IgD-negative memory B cell (primary cell): ENCODE measurements at regions not wholly inside any gene's neighbourhood (a gene's known extent, or its start where the extent isn't known, plus 50 kb on each side); places are given as distances from the start of the nearest gene placed in this dataset.

Experiments used
- H3K27ac Mint-ChIP-seq, 3 donors: one replicate each; pipeline ENCODE4 v1.8.0; 2020 to 2022; ENCODE audit warnings: mild to moderate bottlenecking in 3 of 3, mixed read lengths in 3 of 3, moderate library complexity in 1 of 3
- H3K27me3 Mint-ChIP-seq: one replicate; pipeline ENCODE4 v1.8.0; 2021; ENCODE audit warnings: mixed read lengths
- H3K36me3 Mint-ChIP-seq: one replicate; pipeline ENCODE4 v1.8.0; 2020; ENCODE audit warnings: mild to moderate bottlenecking, mixed read lengths
- H3K4me1 Mint-ChIP-seq, 3 donors: one replicate each; pipeline ENCODE4 v1.8.0; 2020 to 2022; ENCODE audit warnings: mixed read lengths in 3 of 3, mild to moderate bottlenecking in 1 of 3
- H3K4me3 Mint-ChIP-seq, 4 donors: one replicate each; pipeline ENCODE4 v1.8.0; 2020 to 2022; ENCODE audit warnings: mild to moderate bottlenecking in 4 of 4, mixed read lengths in 4 of 4, moderate library complexity in 3 of 4
- H3K9me3 Mint-ChIP-seq, 3 donors: one replicate each; pipeline ENCODE4 v1.8.0; 2020 to 2021; ENCODE audit warnings: mixed read lengths in 3 of 3, mild to moderate bottlenecking in 1 of 3

- Mint-ChIP-seq H3K27ac (no peak overlapping the region), H3K27me3 (peaks cover 18% of the 10 kb centered on the region), H3K9me3 (peaks cover 0 to 6% (median 0%) of the 10 kb centered on the region in 3 donors), H3K4me1 (peaks cover 0 to 5% (median 0%) of the 10 kb centered on the region in 3 donors), H3K4me3 (no peak overlapping the region), H3K36me3 (no peaks in the 10 kb centered on the region)
Measured at GRCh38 chr17:36747861-36748260, 146.5 kb downstream of the MRM1 start.

- Mint-ChIP-seq H3K27ac (no peak overlapping the region), H3K9me3 (peaks cover 0 to 6% (median 0%) of the 10 kb centered on the region in 3 donors), H3K36me3 (no peaks in the 10 kb centered on the region), H3K4me1 (peaks cover 0 to 5% (median 0%) of the 10 kb centered on the region in 3 donors), H3K4me3 (no peak overlapping the region), H3K27me3 (peaks cover 21% of the 10 kb centered on the region)
Measured at GRCh38 chr17:36748272-36748671, 146.9 kb downstream of the MRM1 start.

GRCh38 chr17:36749493-36749892 lies 148.1 kb downstream of the MRM1 start:
- no peak overlapping the region for H3K4me3 Mint-ChIP-seq
- H3K27me3 Mint-ChIP-seq = peaks cover 21% of the 10 kb centered on the region
- H3K27ac Mint-ChIP-seq = no peak overlapping the region
- no peaks in the 10 kb centered on the region for H3K36me3 Mint-ChIP-seq
- H3K9me3 Mint-ChIP-seq = no peaks in the 10 kb centered on the region
- H3K4me1 Mint-ChIP-seq = peaks cover 0 to 5% (median 0%) of the 10 kb centered on the region in 3 donors

- peaks cover 21% of the 10 kb centered on the region for H3K27me3 Mint-ChIP-seq
- H3K36me3 Mint-ChIP-seq = no peaks in the 10 kb centered on the region
- no peak overlapping the region for H3K4me3 Mint-ChIP-seq
- H3K27ac Mint-ChIP-seq = peak overlapping the region in 1 of 3 donors; percentile 88
- H3K4me1 Mint-ChIP-seq = peaks cover 0 to 5% (median 0%) of the 10 kb centered on the region in 3 donors
- H3K9me3 Mint-ChIP-seq = no peaks in the 10 kb centered on the region
Measured at GRCh38 chr17:36750316-36750885, 149.0 kb downstream of the MRM1 start.

- no peak overlapping the region for H3K27ac Mint-ChIP-seq
- peaks cover 3% of the 10 kb centered on the region for H3K36me3 Mint-ChIP-seq
- H3K4me1 Mint-ChIP-seq = peaks cover 0 to 8% (median 0%) of the 10 kb centered on the region in 3 donors
- H3K9me3 Mint-ChIP-seq = no peaks in the 10 kb centered on the region
- no peak overlapping the region for H3K4me3 Mint-ChIP-seq
- H3K27me3 Mint-ChIP-seq = peaks cover 27% of the 10 kb centered on the region
Measured at GRCh38 chr17:36752096-36752888, 150.9 kb downstream of the MRM1 start.

- H3K27ac Mint-ChIP-seq = peak overlapping the region in 1 of 3 donors; percentile 86
- H3K36me3 Mint-ChIP-seq = peaks cover 3% of the 10 kb centered on the region
- no peaks in the 10 kb centered on the region for H3K9me3 Mint-ChIP-seq
- peaks cover 23% of the 10 kb centered on the region for H3K27me3 Mint-ChIP-seq
- H3K4me1 Mint-ChIP-seq = peaks cover 0 to 4% (median 0%) of the 10 kb centered on the region in 3 donors
- no peak overlapping the region for H3K4me3 Mint-ChIP-seq
Measured at GRCh38 chr17:36755586-36755985, 154.2 kb downstream of the MRM1 start.

- H3K27me3 Mint-ChIP-seq = peaks cover 18% of the 10 kb centered on the region
- H3K4me1 Mint-ChIP-seq = peaks cover 0 to 3% (median 0%) of the 10 kb centered on the region in 3 donors
- H3K9me3 Mint-ChIP-seq = peaks cover 0 to 2% (median 0%) of the 10 kb centered on the region in 3 donors
- H3K36me3 Mint-ChIP-seq = peaks cover 3% of the 10 kb centered on the region
- no peak overlapping the region for H3K4me3 Mint-ChIP-seq
- no peak overlapping the region for H3K27ac Mint-ChIP-seq
Measured at GRCh38 chr17:36756695-36757094, 155.3 kb downstream of the MRM1 start.

GRCh38 chr17:36760425-36760824 lies 159.0 kb downstream of the MRM1 start:
- Mint-ChIP-seq H3K4me1 (peaks cover 0 to 10% (median 3%) of the 10 kb centered on the region in 3 donors), H3K36me3 (peaks cover 3% of the 10 kb centered on the region), H3K9me3 (peaks cover 0 to 2% (median 1%) of the 10 kb centered on the region in 3 donors), H3K27ac (peak overlapping the region in 1 of 3 donors; percentile 54), H3K27me3 (peaks cover 9% of the 10 kb centered on the region), H3K4me3 (no peak overlapping the region)

GRCh38 chr17:36761203-36761950 lies 160.0 kb downstream of the MRM1 start:
- H3K9me3 Mint-ChIP-seq = peaks cover 0 to 2% (median 1%) of the 10 kb centered on the region in 3 donors
- H3K27ac Mint-ChIP-seq = no peak overlapping the region
- H3K4me1 Mint-ChIP-seq = peaks cover 0 to 10% (median 0%) of the 10 kb centered on the region in 3 donors
- H3K4me3 Mint-ChIP-seq = peak overlapping the region in 1 of 4 donors; percentile 0
- H3K36me3 Mint-ChIP-seq = peaks cover 3% of the 10 kb centered on the region
- H3K27me3 Mint-ChIP-seq = peaks cover 7% of the 10 kb centered on the region

- Mint-ChIP-seq H3K27ac (no peak overlapping the region), H3K27me3 (peaks cover 13% of the 10 kb centered on the region), H3K4me1 (peaks cover 0 to 10% (median 1%) of the 10 kb centered on the region in 3 donors), H3K9me3 (peaks cover 0 to 2% (median 1%) of the 10 kb centered on the region in 3 donors), H3K4me3 (no peak overlapping the region), H3K36me3 (no peaks in the 10 kb centered on the region)
Measured at GRCh38 chr17:36765436-36766043, 164.2 kb downstream of the MRM1 start.

- Mint-ChIP-seq H3K36me3 (no peaks in the 10 kb centered on the region), H3K27me3 (peaks cover 16% of the 10 kb centered on the region), H3K9me3 (peaks cover 0 to 1% (median 0%) of the 10 kb centered on the region in 3 donors), H3K27ac (no peak overlapping the region), H3K4me1 (peaks cover 0 to 5% (median 3%) of the 10 kb centered on the region in 3 donors), H3K4me3 (no peak overlapping the region)
Measured at GRCh38 chr17:36768394-36768793, 167.0 kb downstream of the MRM1 start.

- H3K4me3 Mint-ChIP-seq = no peak overlapping the region
- H3K4me1 Mint-ChIP-seq = peaks cover 0 to 3% (median 2%) of the 10 kb centered on the region in 3 donors
Measured at GRCh38 chr17:36773039-36773438, 164.2 kb upstream of the LHX1 start.

GRCh38 chr17:36777118-36777517 lies 160.2 kb upstream of the LHX1 start:
- H3K27me3 Mint-ChIP-seq = peaks cover 21% of the 10 kb centered on the region
- no peaks in the 10 kb centered on the region for H3K36me3 Mint-ChIP-seq
- H3K9me3 Mint-ChIP-seq = peaks cover 0 to 3% (median 0%) of the 10 kb centered on the region in 3 donors
- no peaks in the 10 kb centered on the region for H3K4me1 Mint-ChIP-seq
- no peak overlapping the region for H3K27ac Mint-ChIP-seq
- H3K4me3 Mint-ChIP-seq = no peak overlapping the region

More at GRCh38 chr17:36773039-36773438, 164.2 kb upstream of the LHX1 start:
- H3K27ac Mint-ChIP-seq = no peak overlapping the region
- peaks cover 9% of the 10 kb centered on the region for H3K27me3 Mint-ChIP-seq
- no peaks in the 10 kb centered on the region for H3K36me3 Mint-ChIP-seq
- H3K9me3 Mint-ChIP-seq = peaks cover 0 to 3% (median 0%) of the 10 kb centered on the region in 3 donors

GRCh38 chr17:36778448-36778847 lies 158.8 kb upstream of the LHX1 start:
- Mint-ChIP-seq H3K4me1 (no peaks in the 10 kb centered on the region), H3K4me3 (no peak overlapping the region), H3K36me3 (no peaks in the 10 kb centered on the region), H3K27ac (no peak overlapping the region), H3K9me3 (peaks cover 0 to 3% (median 0%) of the 10 kb centered on the region in 3 donors), H3K27me3 (peaks cover 28% of the 10 kb centered on the region)
